Stomach smooth muscle (tissue), 2 donors: ENCODE measurements at regions not wholly inside any gene's neighbourhood (a gene's known extent, or its start where the extent isn't known, plus 50 kb on each side); places are given as distances from the start of the nearest gene placed in this dataset.
"Not testable (repeated sequence)": the region's sequence is repeated elsewhere in the genome, so short reads cannot be mapped to it uniquely, and the experiment has no call there.

Experiments used
- H3K27ac ChIP-seq: one replicate; pipeline ENCODE4 v1.7.0; 2013; ENCODE audit warnings: mild to moderate bottlenecking, low read length, inconsistent platforms
- H3K27me3 ChIP-seq, 2 donors: one replicate each; pipeline ENCODE4 v1.7.0; 2013; ENCODE audit warnings: low read length in 2 of 2; ENCODE audit not compliant: insufficient read depth in 2 of 2, control insufficient read depth in 1 of 2
- H3K36me3 ChIP-seq, 2 donors: one replicate each; pipeline ENCODE4 v1.7.0; 2013; ENCODE audit warnings: low read length in 2 of 2; ENCODE audit not compliant: control insufficient read depth in 2 of 2, insufficient read depth in 2 of 2
- H3K4me1 ChIP-seq: one replicate; pipeline ENCODE4 v1.7.0; 2013; ENCODE audit warnings: low read length; ENCODE audit not compliant: control insufficient read depth, insufficient read depth
- H3K4me3 ChIP-seq, 2 donors: one replicate each; pipeline ENCODE4 v1.7.0; 2013; ENCODE audit warnings: low read length in 2 of 2
- H3K9ac ChIP-seq, 2 donors: one replicate each; pipeline ENCODE4 v1.7.0; 2013; ENCODE audit warnings: low read length in 2 of 2, mild to moderate bottlenecking in 1 of 2
- H3K9me3 ChIP-seq, 2 donors: one replicate each; pipeline ENCODE4 v1.7.0; 2013; ENCODE audit warnings: low read length in 2 of 2; ENCODE audit not compliant: control insufficient read depth in 2 of 2
- donor health status: healthy.
- donor health status: Pancreatic carcinoma.

- H3K9me3 ChIP-seq, H3K27me3 ChIP-seq, H3K4me1 ChIP-seq, H3K27ac ChIP-seq, H3K36me3 ChIP-seq, H3K9ac ChIP-seq, H3K4me3 ChIP-seq: not testable (repeated sequence)
Observed at GRCh38 chr5:153381630-153382029, 108.8 kb upstream of the GRIA1 start.

- no peak overlapping the region for H3K9ac ChIP-seq
- no peaks in the 10 kb centered on the region for H3K27me3 ChIP-seq
- no peaks in the 10 kb centered on the region for H3K36me3 ChIP-seq
- no peaks in the 10 kb centered on the region for H3K4me1 ChIP-seq
- no peaks in the 10 kb centered on the region for H3K9me3 ChIP-seq
- H3K4me3 ChIP-seq: no peak overlapping the region
- no peak overlapping the region for H3K27ac ChIP-seq
Observed at GRCh38 chr5:153390569-153390968, 99.9 kb upstream of the GRIA1 start.

- Histone ChIP-seq H3K4me1 (no peaks in the 10 kb centered on the region), H3K27ac (no peak overlapping the region), H3K27me3 (no peaks in the 10 kb centered on the region), H3K9ac (no peak overlapping the region), H3K4me3 (no peak overlapping the region), H3K36me3 (no peaks in the 10 kb centered on the region), H3K9me3 (no peaks in the 10 kb centered on the region)
Observed at GRCh38 chr5:153399595-153399994, 90.9 kb upstream of the GRIA1 start.

GRCh38 chr5:153400931-153401330 lies 89.5 kb upstream of the GRIA1 start:
- Histone ChIP-seq H3K9me3 (no peaks in the 10 kb centered on the region), H3K27me3 (no peaks in the 10 kb centered on the region), H3K4me3 (no peak overlapping the region), H3K9ac (no peak overlapping the region), H3K36me3 (no peaks in the 10 kb centered on the region), H3K4me1 (no peaks in the 10 kb centered on the region), H3K27ac (no peak overlapping the region)

GRCh38 chr5:153402550-153402949 lies 87.9 kb upstream of the GRIA1 start:
- H3K4me3 ChIP-seq: no peak overlapping the region
- H3K27me3 ChIP-seq: no peaks in the 10 kb centered on the region
- no peak overlapping the region for H3K27ac ChIP-seq
- H3K9ac ChIP-seq: no peak overlapping the region
- no peaks in the 10 kb centered on the region for H3K36me3 ChIP-seq
- no peaks in the 10 kb centered on the region for H3K9me3 ChIP-seq
- no peaks in the 10 kb centered on the region for H3K4me1 ChIP-seq

GRCh38 chr5:153403470-153403869 lies 87.0 kb upstream of the GRIA1 start:
- Histone ChIP-seq H3K27me3 (no peaks in the 10 kb centered on the region), H3K9me3 (no peaks in the 10 kb centered on the region), H3K4me3 (no peak overlapping the region), H3K9ac (no peak overlapping the region), H3K27ac (no peak overlapping the region), H3K4me1 (no peaks in the 10 kb centered on the region), H3K36me3 (no peaks in the 10 kb centered on the region)

GRCh38 chr5:153404747-153405146 lies 85.7 kb upstream of the GRIA1 start:
- H3K4me1 ChIP-seq: no peaks in the 10 kb centered on the region
- no peak overlapping the region for H3K27ac ChIP-seq
- H3K9me3 ChIP-seq: no peaks in the 10 kb centered on the region
- no peaks in the 10 kb centered on the region for H3K36me3 ChIP-seq
- no peaks in the 10 kb centered on the region for H3K27me3 ChIP-seq
- H3K4me3 ChIP-seq: no peak overlapping the region
- H3K9ac ChIP-seq: no peak overlapping the region

GRCh38 chr5:153421676-153422075 lies 68.8 kb upstream of the GRIA1 start:
- H3K27ac ChIP-seq: no peak overlapping the region
- H3K9ac ChIP-seq: no peak overlapping the region
- no peak overlapping the region for H3K4me3 ChIP-seq
- H3K9me3 ChIP-seq: no peaks in the 10 kb centered on the region
- no peaks in the 10 kb centered on the region for H3K27me3 ChIP-seq
- no peaks in the 10 kb centered on the region for H3K36me3 ChIP-seq
- no peaks in the 10 kb centered on the region for H3K4me1 ChIP-seq

- H3K4me3 ChIP-seq: no peak overlapping the region
- H3K9me3 ChIP-seq: no peaks in the 10 kb centered on the region
- no peak overlapping the region for H3K9ac ChIP-seq
- no peaks in the 10 kb centered on the region for H3K36me3 ChIP-seq
- no peak overlapping the region for H3K27ac ChIP-seq
- no peaks in the 10 kb centered on the region for H3K27me3 ChIP-seq
- H3K4me1 ChIP-seq: no peaks in the 10 kb centered on the region
Observed at GRCh38 chr5:153425914-153426313, 64.6 kb upstream of the GRIA1 start.

- Histone ChIP-seq H3K27me3 (no peaks in the 10 kb centered on the region), H3K4me1 (no peaks in the 10 kb centered on the region), H3K4me3 (no peak overlapping the region), H3K9ac (no peak overlapping the region), H3K9me3 (no peaks in the 10 kb centered on the region), H3K36me3 (no peaks in the 10 kb centered on the region), H3K27ac (no peak overlapping the region)
Observed at GRCh38 chr5:153429761-153430380, 60.6 kb upstream of the GRIA1 start.

- H3K27ac ChIP-seq: no peak overlapping the region
- no peaks in the 10 kb centered on the region for H3K9me3 ChIP-seq
- no peaks in the 10 kb centered on the region for H3K36me3 ChIP-seq
- no peak overlapping the region for H3K9ac ChIP-seq
- no peak overlapping the region for H3K4me3 ChIP-seq
- H3K27me3 ChIP-seq: no peaks in the 10 kb centered on the region
- H3K4me1 ChIP-seq: no peaks in the 10 kb centered on the region
Observed at GRCh38 chr5:153432583-153432982, 57.9 kb upstream of the GRIA1 start.
